ENCODE measurements at regions not wholly inside any gene's neighbourhood (a gene's known extent, or its start where the extent isn't known, plus 50 kb on each side); places are given as distances from the start of the nearest gene placed in this dataset.

GRCh38 chr17:79497777-79498348, 113.0 kb downstream of the RBFOX3 start:
- no peak for TF ChIP-seq CTCF (IDR thresholded peaks at IDR 0.05)
- no peak for ATAC-seq (ENCODE audit: insufficient number of reproducible peaks, low FRiP score, low read depth)

GRCh38 chr17:79496422-79497005, 114.3 kb downstream of the RBFOX3 start:
- Histone ChIP-seq H3K27ac (no peak overlapping the region), H3K4me3 (no peak overlapping the region), H3K36me3 (no peaks in the 10 kb centered on the region), H3K4me1 (ENCODE audit: control insufficient read depth in 1 of 2, low read depth in 2 of 2) (no peaks in the 10 kb centered on the region), H3K9me3 (no peaks in the 10 kb centered on the region), H3K27me3 (replicated peaks; ENCODE audit: insufficient read depth) (no peaks in the 10 kb centered on the region)
- no peak for TF ChIP-seq CTCF (IDR thresholded peaks at IDR 0.05)
- ATAC-seq (ENCODE audit: insufficient number of reproducible peaks, low FRiP score, low read depth) (no peak), DNase-seq (ENCODE audit: low spot score) (no peak)

More at GRCh38 chr17:79497777-79498348, 113.0 kb downstream of the RBFOX3 start:
- DNase-seq (ENCODE audit: low spot score): no peak
- H3K9me3 ChIP-seq: no peaks in the 10 kb centered on the region
- H3K27ac ChIP-seq: no peak overlapping the region
- H3K27me3 ChIP-seq (replicated peaks; ENCODE audit: insufficient read depth): no peaks in the 10 kb centered on the region
- no peaks in the 10 kb centered on the region for H3K36me3 ChIP-seq
- H3K4me3 ChIP-seq: no peak overlapping the region
- no peaks in the 10 kb centered on the region for H3K4me1 ChIP-seq (ENCODE audit: control insufficient read depth in 1 of 2, low read depth in 2 of 2)

- ATAC-seq (ENCODE audit: insufficient number of reproducible peaks, low FRiP score, low read depth): no peak
- no peaks in the 10 kb centered on the region for H3K36me3 ChIP-seq
- no peak overlapping the region for H3K27ac ChIP-seq
- H3K4me3 ChIP-seq: no peak overlapping the region
- no peaks in the 10 kb centered on the region for H3K27me3 ChIP-seq (replicated peaks; ENCODE audit: insufficient read depth)
- no peak for TF ChIP-seq CTCF (IDR thresholded peaks at IDR 0.05)
- no peaks in the 10 kb centered on the region for H3K9me3 ChIP-seq
- no peaks in the 10 kb centered on the region for H3K4me1 ChIP-seq (ENCODE audit: control insufficient read depth in 1 of 2, low read depth in 2 of 2)
- no peak for DNase-seq (ENCODE audit: low spot score)
Observed at GRCh38 chr17:79495665-79496064, 115.2 kb downstream of the RBFOX3 start.

- no peaks in the 10 kb centered on the region for H3K9me3 ChIP-seq
Observed at GRCh38 chr17:79491006-79491405, 119.8 kb downstream of the RBFOX3 start.

GRCh38 chr17:79490530-79490929, 120.3 kb downstream of the RBFOX3 start:
- no peak for DNase-seq (ENCODE audit: low spot score)
- Histone ChIP-seq H3K36me3 (no peaks in the 10 kb centered on the region), H3K4me3 (no peak overlapping the region), H3K27me3 (replicated peaks; ENCODE audit: insufficient read depth) (no peaks in the 10 kb centered on the region), H3K9me3 (no peaks in the 10 kb centered on the region), H3K4me1 (ENCODE audit: control insufficient read depth in 1 of 2, low read depth in 2 of 2) (no peaks in the 10 kb centered on the region), H3K27ac (no peak overlapping the region)
- ATAC-seq (ENCODE audit: insufficient number of reproducible peaks, low FRiP score, low read depth): no peak
- TF ChIP-seq CTCF (IDR thresholded peaks at IDR 0.05): no peak

More at GRCh38 chr17:79491006-79491405, 119.8 kb downstream of the RBFOX3 start:
- ATAC-seq (ENCODE audit: insufficient number of reproducible peaks, low FRiP score, low read depth) (no peak), DNase-seq (ENCODE audit: low spot score) (no peak)
- TF ChIP-seq CTCF (IDR thresholded peaks at IDR 0.05): no peak
- H3K27me3 ChIP-seq (replicated peaks; ENCODE audit: insufficient read depth): no peaks in the 10 kb centered on the region
- H3K4me1 ChIP-seq (ENCODE audit: control insufficient read depth in 1 of 2, low read depth in 2 of 2): no peaks in the 10 kb centered on the region
- no peak overlapping the region for H3K27ac ChIP-seq
- H3K36me3 ChIP-seq: no peaks in the 10 kb centered on the region
- H3K4me3 ChIP-seq: no peak overlapping the region

Data from thoracic aorta (tissue), 2 donors.